K562 (cell line): ENCODE measurements at regions not wholly inside any gene's neighbourhood (a gene's known extent, or its start where the extent isn't known, plus 50 kb on each side); places are given as distances from the start of the nearest gene placed in this dataset.
A peak's percentile ranks its signal among the peaks of the same experiment; 100 is the strongest.

Experiments used
- BCOR ChIP-seq: fragments of 450-650 bp; IDR thresholded peaks from 2 replicates; pipeline ENCODE4 v1.6.1; 2016
- CBFA2T3 ChIP-seq: fragments of 450-650 bp; IDR thresholded peaks from 2 replicates; pipeline ENCODE4 v1.6.1; 2017
- CBX3 ChIP-seq, 2 experiments: IDR thresholded peaks; 1 replicate in 1 of 2; 2 replicates in 1 of 2; pipeline ENCODE4 v1.6.1; 2012; ENCODE audit warnings: inconsistent platforms in 2 of 2, low read length in 2 of 2, borderline replicate concordance in 1 of 2, control low read depth in 1 of 2
- CEBPG ChIP-seq, 3 experiments: fragments of 200-800 bp in 1 of 3; sonication (Bioruptor generic) in 1 of 3; sonication (generic) in 1 of 3; formaldehyde crosslinking in 1 of 3; IDR thresholded peaks in 2 of 3; conservative IDR thresholded peaks in 1 of 3; 2 replicates each; pipeline versions ENCODE4 v1.6.1 to v1.8.0; 2016 to 2022; ENCODE audit warnings: missing compliant biosample characterization in 2 of 3, missing genetic modification characterization in 2 of 3, mild to moderate bottlenecking in 1 of 3, missing genetic modification reagents in 1 of 3
- HNRNPK ChIP-seq: fragments of 200-400 bp; formaldehyde crosslinking; IDR thresholded peaks from one replicate; pipeline ENCODE4 v1.6.1; 2018; ENCODE audit warnings: mild to moderate bottlenecking, low read depth, low read length; ENCODE audit not compliant: poor library complexity, severe bottlenecking
- HNRNPUL1 ChIP-seq: fragments of 200-400 bp; formaldehyde crosslinking; IDR thresholded peaks from 2 replicates; pipeline ENCODE4 v1.6.1; 2017; ENCODE audit warnings: low read length
- KDM1A ChIP-seq, 2 experiments: fragments of 450-650 bp; IDR thresholded peaks; 2 replicates each; pipeline ENCODE4 v1.6.1; 2016; ENCODE audit warnings: mild to moderate bottlenecking in 2 of 2
- MAFG ChIP-seq: fragments of 450-650 bp; conservative IDR thresholded peaks from 2 replicates; pipeline ENCODE4 v1.6.1; 2016; ENCODE audit warnings: missing genetic modification characterization, missing compliant biosample characterization
- PTBP1 ChIP-seq: fragments of 200-400 bp; formaldehyde crosslinking; IDR thresholded peaks from 2 replicates; pipeline ENCODE4 v1.6.1; 2017; ENCODE audit warnings: low read depth, low read length
- SREBF1 ChIP-seq: fragments of 150-350 bp; IDR thresholded peaks from 2 replicates; pipeline ENCODE4 v1.6.1; 2014; ENCODE audit warnings: antibody characterized with exemption, low read depth, low read length, borderline replicate concordance
- SRSF9 ChIP-seq: fragments of 200-400 bp; formaldehyde crosslinking; IDR thresholded peaks from 2 replicates; pipeline ENCODE4 v1.6.1; 2017; ENCODE audit warnings: low read depth, low read length, borderline replicate concordance
- ZBTB17 ChIP-seq: fragments of 450-650 bp; formaldehyde crosslinking; IDR thresholded peaks from 2 replicates; pipeline ENCODE4 v1.4.0; 2020; ENCODE audit warnings: mild to moderate bottlenecking
- ZNF174 ChIP-seq: fragments of 250-450 bp; sonication (Bioruptor Pico); IDR thresholded peaks from 2 replicates; pipeline ENCODE4 v1.4.0; 2020; ENCODE audit warnings: mild to moderate bottlenecking
- ZNF253 ChIP-seq: fragments of 250-450 bp; sonication (Bioruptor Pico); conservative IDR thresholded peaks from 2 replicates; pipeline ENCODE4 v1.6.1; 2021; ENCODE audit warnings: mild to moderate bottlenecking
- ZNF584 ChIP-seq: fragments of 200-800 bp; sonication (Bioruptor generic); IDR thresholded peaks from 2 replicates; pipeline ENCODE4 v1.6.1; 2016; ENCODE audit warnings: low read depth, mild to moderate bottlenecking, missing genetic modification characterization, missing compliant biosample characterization
- TF ChIP-seq, protein P1 (sequence below), 2 experiments: fragments of 450-650 bp in 1 of 2; IDR thresholded peaks; 2 replicates each; pipeline ENCODE4 v1.6.1; 2011 to 2017; ENCODE audit warnings: low read depth in 2 of 2, antibody characterized with exemption in 1 of 2, borderline replicate concordance in 1 of 2, low read length in 1 of 2, mild to moderate bottlenecking in 1 of 2, mixed read lengths in 1 of 2; ENCODE audit not compliant: control insufficient read depth in 1 of 2
- TF ChIP-seq, protein P2 (sequence below): fragments of 250-450 bp; sonication (Bioruptor Pico); IDR thresholded peaks from 2 replicates; pipeline ENCODE4 v1.5.0; 2020; ENCODE audit warnings: mild to moderate bottlenecking
- TF ChIP-seq, protein P3 (sequence below): fragments of 250-450 bp; sonication (Bioruptor Pico); IDR thresholded peaks from 2 replicates; pipeline ENCODE4 v1.8.0; 2022; ENCODE audit warnings: inconsistent platforms, mild to moderate bottlenecking, moderate library complexity, borderline replicate concordance
- TF ChIP-seq, protein P4 (sequence below): sonication (generic); formaldehyde crosslinking; IDR thresholded peaks from 2 replicates; pipeline ENCODE4 v1.8.1; 2022; ENCODE audit warnings: missing genetic modification reagents

DNA sequence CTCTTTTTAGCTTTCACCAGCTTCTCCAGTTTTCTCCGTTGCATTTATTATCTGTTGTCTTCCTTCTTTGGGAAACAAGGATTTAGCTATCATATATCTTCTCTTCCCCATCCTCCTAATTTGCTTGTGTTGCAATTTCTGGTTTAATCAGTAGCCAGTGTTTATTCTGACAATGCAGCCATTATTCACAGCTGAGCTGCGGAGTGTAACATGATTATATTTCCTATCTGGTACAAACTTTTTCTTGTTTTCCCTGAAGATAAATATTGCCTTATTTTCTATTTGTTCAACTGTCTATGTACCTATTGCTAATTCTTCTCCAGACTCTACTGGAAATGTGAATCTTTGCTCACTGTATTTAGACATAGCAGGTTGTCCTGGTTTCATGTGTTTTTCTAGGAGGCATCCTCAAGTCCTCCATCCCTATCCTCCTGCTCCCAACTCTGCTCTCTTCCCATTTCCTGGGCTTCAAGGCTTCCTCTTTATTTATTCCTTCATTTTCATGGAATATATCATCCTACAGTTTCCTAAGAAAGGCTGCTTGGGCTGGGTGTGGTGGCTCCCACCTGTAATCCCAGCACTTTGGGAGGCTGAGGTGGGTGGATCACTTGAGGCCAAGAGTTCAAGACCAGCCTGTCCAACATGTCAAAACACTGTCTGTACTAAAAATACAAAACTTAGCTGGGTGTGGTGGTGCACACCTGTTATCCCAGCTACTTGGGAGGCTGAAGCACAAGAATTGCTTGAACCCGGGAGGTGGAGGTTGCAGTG is 72.4 kb upstream of the KDM7A start (continued):
- TF ChIP-seq, protein P1, sequence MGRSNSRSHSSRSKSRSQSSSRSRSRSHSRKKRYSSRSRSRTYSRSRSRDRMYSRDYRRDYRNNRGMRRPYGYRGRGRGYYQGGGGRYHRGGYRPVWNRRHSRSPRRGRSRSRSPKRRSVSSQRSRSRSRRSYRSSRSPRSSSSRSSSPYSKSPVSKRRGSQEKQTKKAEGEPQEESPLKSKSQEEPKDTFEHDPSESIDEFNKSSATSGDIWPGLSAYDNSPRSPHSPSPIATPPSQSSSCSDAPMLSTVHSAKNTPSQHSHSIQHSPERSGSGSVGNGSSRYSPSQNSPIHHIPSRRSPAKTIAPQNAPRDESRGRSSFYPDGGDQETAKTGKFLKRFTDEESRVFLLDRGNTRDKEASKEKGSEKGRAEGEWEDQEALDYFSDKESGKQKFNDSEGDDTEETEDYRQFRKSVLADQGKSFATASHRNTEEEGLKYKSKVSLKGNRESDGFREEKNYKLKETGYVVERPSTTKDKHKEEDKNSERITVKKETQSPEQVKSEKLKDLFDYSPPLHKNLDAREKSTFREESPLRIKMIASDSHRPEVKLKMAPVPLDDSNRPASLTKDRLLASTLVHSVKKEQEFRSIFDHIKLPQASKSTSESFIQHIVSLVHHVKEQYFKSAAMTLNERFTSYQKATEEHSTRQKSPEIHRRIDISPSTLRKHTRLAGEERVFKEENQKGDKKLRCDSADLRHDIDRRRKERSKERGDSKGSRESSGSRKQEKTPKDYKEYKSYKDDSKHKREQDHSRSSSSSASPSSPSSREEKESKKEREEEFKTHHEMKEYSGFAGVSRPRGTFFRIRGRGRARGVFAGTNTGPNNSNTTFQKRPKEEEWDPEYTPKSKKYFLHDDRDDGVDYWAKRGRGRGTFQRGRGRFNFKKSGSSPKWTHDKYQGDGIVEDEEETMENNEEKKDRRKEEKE (IDR thresholded peaks at IDR 0.05; ENCODE audit: borderline replicate concordance in 1 of 2, control insufficient read depth in 1 of 2, low read depth in 2 of 2, low read length in 1 of 2): no peak
- TF ChIP-seq CEBPG (CRISPR knock-in tag; IDR thresholded peaks at IDR 0.05): no peak
- TF ChIP-seq CEBPG (tag; conservative IDR thresholded peaks at IDR 0.05 in 1 of 2, IDR thresholded peaks at IDR 0.05 in 1 of 2): 0 out of 4 replicates have a peak, but pooled peaks of 1 of the 2 experiments have one; percentile 28
- TF ChIP-seq SRSF9: no peak
- no peak for TF ChIP-seq HNRNPK
- TF ChIP-seq CBX3 (IDR thresholded peaks at IDR 0.05; ENCODE audit: borderline replicate concordance in 1 of 2, low read length in 2 of 2): no peak
- no peak for TF ChIP-seq ZNF584 (CRISPR knock-in tag)
- peak; percentile 71 for TF ChIP-seq MAFG
- TF ChIP-seq, protein P2, sequence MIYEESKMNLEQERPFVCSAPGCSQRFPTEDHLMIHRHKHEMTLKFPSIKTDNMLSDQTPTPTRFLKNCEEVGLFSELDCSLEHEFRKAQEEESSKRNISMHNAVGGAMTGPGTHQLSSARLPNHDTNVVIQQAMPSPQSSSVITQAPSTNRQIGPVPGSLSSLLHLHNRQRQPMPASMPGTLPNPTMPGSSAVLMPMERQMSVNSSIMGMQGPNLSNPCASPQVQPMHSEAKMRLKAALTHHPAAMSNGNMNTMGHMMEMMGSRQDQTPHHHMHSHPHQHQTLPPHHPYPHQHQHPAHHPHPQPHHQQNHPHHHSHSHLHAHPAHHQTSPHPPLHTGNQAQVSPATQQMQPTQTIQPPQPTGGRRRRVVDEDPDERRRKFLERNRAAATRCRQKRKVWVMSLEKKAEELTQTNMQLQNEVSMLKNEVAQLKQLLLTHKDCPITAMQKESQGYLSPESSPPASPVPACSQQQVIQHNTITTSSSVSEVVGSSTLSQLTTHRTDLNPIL (CRISPR knock-in tag): no peak
- no peak for TF ChIP-seq ZNF174 (CRISPR knock-in tag)
- no peak for TF ChIP-seq HNRNPUL1
- TF ChIP-seq ZBTB17 (CRISPR knock-in tag): no peak
- TF ChIP-seq, protein P3, sequence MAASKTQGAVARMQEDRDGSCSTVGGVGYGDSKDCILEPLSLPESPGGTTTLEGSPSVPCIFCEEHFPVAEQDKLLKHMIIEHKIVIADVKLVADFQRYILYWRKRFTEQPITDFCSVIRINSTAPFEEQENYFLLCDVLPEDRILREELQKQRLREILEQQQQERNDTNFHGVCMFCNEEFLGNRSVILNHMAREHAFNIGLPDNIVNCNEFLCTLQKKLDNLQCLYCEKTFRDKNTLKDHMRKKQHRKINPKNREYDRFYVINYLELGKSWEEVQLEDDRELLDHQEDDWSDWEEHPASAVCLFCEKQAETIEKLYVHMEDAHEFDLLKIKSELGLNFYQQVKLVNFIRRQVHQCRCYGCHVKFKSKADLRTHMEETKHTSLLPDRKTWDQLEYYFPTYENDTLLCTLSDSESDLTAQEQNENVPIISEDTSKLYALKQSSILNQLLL (CRISPR knock-in tag): no peak
- peak in 1 of 2 experiments; percentile 62; a peak in 2 of 4 replicates for TF ChIP-seq KDM1A (IDR thresholded peaks at IDR 0.05)
- TF ChIP-seq PTBP1: no peak
- peak; percentile 50; the same call in 1 of the 2 replicates for TF ChIP-seq BCOR
- TF ChIP-seq, protein P4, sequence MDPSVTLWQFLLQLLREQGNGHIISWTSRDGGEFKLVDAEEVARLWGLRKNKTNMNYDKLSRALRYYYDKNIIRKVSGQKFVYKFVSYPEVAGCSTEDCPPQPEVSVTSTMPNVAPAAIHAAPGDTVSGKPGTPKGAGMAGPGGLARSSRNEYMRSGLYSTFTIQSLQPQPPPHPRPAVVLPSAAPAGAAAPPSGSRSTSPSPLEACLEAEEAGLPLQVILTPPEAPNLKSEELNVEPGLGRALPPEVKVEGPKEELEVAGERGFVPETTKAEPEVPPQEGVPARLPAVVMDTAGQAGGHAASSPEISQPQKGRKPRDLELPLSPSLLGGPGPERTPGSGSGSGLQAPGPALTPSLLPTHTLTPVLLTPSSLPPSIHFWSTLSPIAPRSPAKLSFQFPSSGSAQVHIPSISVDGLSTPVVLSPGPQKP (CRISPR knock-in tag): no peak
- no peak for TF ChIP-seq ZNF253
- no peak for TF ChIP-seq SREBF1
- TF ChIP-seq CBFA2T3: 0 out of 2 replicates have a peak, but pooled peaks have one; percentile 6
